GM21515 (cell line): ENCODE measurements at regions not wholly inside any gene's neighbourhood (a gene's known extent, or its start where the extent isn't known, plus 50 kb on each side); places are given as distances from the start of the nearest gene placed in this dataset.
"Not testable (repeated sequence)": the region's sequence is repeated elsewhere in the genome, so short reads cannot be mapped to it uniquely, and the experiment has no call there.

Experiments used
- ATAC-seq: cut with Tn5 transposase; IDR thresholded peaks from one replicate; pipeline ENCODE4 v1.9.1; 2021; ENCODE audit not compliant: unreplicated experiment

GRCh38 chr12:20105943-20106342, 262.4 kb upstream of the PDE3A start:
- no peak for ATAC-seq

- no peak for ATAC-seq
Observed at GRCh38 chr12:20109676-20110075, 258.7 kb upstream of the PDE3A start.

GRCh38 chr12:20115371-20115770, 253.0 kb upstream of the PDE3A start:
- ATAC-seq, result not testable (repeated sequence)

GRCh38 chr12:20119596-20120402, 248.5 kb upstream of the PDE3A start:
- ATAC-seq, result no peak

DNA sequence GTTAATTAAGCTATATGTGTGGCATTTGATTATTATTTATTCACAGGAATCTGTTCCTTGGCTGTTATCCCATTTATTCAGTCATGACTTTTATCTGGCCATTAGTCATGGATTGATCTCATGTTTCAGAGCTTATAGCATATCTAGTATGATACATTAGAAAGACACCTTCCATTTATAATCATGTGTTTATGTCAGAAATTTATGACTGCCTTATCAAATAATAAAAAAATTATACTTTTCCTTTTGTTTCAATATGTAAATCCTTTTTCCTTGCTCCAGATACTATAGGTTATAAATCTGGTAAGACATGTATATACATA, 248.0 kb upstream of the PDE3A start:
- ATAC-seq, result no peak

- ATAC-seq, result no peak
Observed at GRCh38 chr12:20122274-20122673, 246.1 kb upstream of the PDE3A start.

DNA sequence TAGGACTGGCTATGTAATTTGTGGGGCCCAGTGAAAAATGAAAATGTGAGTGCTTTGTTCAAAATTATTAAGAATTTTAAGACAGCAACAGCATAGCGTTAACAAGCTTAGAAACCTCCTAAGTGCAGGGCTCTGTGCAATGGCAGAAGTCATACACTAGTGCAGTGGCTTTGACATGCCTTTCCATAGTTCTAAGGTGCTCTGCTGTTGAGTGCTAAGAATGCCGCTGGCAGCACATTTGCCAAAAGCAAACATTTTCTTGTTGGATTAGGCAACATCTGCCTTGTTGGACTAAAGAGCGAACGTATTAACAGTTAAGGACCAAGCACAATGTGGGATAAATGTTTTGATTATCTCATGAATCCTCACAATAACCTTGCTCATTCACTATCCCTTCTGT, 244.9 kb upstream of the PDE3A start:
- no peak for ATAC-seq

DNA sequence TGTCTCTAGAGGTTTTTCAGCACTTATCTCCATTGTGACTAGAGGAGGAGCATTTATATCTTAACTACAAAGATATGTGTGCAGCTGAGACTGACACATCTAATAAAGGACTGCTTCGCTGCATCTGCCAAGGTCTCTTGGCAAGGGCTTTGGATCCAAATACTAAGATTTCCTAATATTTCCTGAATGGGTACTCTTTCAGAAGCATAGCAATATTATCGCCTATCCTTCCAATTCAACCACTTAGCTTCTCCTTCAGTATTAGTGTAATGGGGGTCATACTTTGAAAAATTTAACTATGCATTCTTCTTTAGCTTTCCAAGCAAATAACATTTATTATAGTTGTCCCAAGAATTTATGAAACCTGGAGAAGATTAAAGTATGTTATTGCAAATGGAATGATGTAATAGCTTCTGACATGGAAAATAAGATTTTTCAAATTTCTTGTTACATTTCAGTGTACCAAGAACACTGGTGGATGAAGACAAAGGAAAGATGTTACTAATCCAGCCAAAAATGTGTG, 243.0 kb upstream of the PDE3A start:
- no peak for ATAC-seq

DNA sequence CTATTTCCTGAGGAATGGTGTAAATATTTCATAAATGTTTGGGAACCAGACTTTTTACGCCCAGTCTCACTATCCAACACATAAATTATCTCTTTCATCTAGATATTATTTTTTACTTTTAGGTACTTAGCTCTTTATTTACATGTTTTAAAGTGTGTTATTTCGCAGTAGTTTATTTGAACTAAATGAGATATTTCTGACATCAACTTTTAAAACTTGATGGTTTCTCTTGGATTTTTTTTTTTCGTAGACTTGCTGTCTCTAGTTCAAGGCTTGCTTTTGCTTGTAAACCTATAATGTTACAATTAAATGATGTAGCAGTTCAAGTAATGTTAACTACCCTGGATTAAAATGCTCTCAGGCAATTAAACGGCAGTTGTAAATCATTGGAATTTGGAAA, 241.7 kb upstream of the PDE3A start:
- no peak for ATAC-seq

DNA sequence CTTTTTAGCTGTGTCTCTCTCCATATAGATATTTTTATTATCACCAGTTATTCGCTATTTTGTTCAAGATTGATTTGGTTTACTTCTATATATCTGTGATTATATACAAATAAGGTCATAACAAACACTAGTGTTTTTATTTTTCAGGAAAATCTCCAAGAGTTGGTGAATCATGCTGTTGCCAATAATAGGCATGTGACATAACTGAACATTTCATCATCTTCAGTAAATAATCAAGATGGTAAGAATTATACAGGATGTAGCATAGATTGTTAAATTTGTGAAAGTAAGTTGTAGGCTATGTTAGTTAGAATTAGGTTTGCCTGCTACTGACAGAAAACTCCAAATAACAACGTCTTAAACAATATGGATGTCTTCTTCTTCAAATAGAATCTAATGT, 240.9 kb upstream of the PDE3A start:
- ATAC-seq, result no peak

DNA sequence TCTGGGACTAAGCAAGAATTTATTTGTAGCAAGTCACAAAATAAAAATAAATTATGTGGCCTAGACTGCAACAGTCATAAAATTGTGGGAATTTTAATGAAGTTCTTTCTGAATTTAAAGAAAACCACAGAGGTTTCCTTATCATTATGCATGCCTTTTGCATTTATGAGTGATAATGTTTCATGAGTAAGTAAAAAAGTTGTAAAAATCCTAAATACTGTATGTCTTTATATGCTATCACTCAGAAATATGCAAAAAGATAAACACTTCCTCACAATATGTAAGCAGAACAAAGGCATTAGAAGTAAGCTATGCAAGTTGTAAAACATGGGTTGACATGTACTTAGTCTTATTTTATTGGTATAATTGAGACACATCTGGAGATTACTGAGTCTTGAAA, 239.4 kb upstream of the PDE3A start:
- ATAC-seq, result no peak

- ATAC-seq, result no peak
Observed at GRCh38 chr12:20132818-20133217, 235.5 kb upstream of the PDE3A start.

DNA sequence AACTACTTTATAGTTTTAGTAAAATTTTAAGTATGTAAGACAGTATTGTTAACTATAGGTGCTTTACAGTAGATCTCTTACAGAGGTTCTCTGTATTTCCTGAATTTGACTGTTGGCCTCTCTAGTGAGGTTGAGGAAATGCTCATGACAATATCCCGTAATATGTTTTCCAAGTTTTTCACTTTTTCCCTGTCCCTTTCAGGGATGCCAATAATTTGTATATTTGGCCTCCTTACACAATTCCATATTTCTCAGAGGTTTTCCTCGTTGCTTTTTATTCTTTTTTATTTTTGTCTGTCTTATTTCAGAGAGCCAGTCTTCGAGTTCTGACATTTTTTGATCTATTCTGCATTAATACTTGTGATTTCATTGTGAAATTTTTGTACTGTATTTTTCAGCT, 233.7 kb upstream of the PDE3A start:
- ATAC-seq, result no peak

GRCh38 chr12:20140751-20141150, 227.6 kb upstream of the PDE3A start:
- no peak for ATAC-seq

- no peak for ATAC-seq
Observed at GRCh38 chr12:20142316-20142715, 226.0 kb upstream of the PDE3A start.

DNA sequence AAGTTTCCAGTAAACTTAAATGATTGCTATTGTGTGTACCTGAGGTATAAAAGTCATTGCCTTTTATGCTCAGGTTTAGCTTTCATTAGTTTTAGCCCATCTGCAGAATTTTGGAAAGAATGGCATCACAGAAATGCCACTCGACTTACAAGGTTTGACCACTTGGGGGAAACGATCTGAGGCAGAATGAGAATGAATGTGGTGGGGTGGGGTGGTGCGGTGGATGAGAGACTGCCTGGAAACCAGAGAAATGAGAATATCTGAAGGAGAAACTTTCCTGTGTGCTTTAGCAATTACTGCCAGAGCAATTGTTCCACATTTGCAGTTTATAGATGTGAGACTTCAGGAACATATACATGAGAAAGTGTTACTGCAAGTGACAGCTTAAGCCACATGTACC, 225.4 kb upstream of the PDE3A start:
- no peak for ATAC-seq

GRCh38 chr12:20144341-20144740, 224.0 kb upstream of the PDE3A start:
- ATAC-seq, result no peak

DNA sequence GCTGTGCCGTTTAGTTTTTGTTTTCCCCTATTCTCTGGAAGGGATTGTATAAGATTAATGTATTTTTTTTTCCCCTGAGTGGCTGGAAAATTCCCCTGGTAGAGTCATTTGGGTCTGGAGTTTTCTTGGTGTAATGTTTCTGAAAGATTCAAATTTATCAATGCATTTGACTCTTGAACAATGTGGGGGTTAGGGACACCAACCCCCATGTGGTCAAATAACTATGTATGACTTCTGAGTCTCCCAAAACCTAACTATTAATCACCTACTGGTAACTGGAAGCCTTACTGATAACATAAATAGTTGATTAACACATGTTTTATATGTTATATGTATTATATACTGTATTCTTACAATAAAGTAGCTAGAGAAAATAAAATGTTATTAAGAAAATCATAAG, 220.1 kb upstream of the PDE3A start:
- ATAC-seq, result no peak

DNA sequence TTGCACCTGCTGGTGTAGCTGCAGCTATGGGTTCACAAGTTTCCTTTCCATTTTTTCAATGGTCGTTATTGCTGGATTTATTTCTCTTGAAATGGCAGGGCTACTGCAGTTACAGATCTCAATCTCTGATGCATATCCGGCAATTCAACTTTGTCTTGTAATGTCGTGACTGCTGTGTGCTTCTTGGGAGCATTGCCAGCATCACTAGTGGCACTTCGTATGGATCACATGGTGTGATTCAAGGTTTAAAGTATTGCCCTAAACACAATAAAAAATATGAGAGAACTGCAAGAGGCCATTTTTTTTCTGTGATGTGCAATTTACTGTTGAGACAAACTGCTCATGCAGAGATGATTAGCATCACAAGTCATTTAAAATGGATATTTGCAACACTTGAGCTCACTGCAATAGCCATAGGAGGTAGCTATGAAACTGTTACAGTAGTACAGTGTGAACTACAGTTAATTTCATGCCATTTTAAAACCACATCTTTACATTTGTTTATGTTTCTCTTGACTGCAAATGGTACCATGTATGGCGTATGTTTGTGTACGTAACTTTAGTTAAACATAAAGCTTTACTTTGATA, 217.4 kb upstream of the PDE3A start:
- ATAC-seq, result no peak

- ATAC-seq, result no peak
Observed at GRCh38 chr12:20154052-20154451, 214.3 kb upstream of the PDE3A start.

DNA sequence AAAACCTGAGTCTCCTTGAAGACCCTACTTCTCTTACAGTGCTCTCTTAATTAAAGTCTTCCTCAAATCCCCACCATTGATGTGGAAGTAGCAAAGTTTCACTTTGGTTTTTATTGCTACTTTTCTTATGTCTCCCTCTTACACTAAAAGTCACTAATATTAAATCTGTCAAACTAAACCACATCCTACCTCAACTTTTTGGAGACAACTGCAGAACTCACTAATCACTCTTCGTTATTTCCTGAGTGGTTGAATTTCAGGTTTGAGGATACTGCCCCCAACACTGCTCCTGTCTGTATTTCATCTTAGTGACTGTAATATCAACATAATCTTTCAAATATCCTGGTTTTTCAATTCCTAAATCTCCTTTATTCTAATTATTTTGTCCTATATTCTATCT, 213.0 kb upstream of the PDE3A start:
- no peak for ATAC-seq

GRCh38 chr12:20160899-20161298, 207.4 kb upstream of the PDE3A start:
- ATAC-seq, result not testable (repeated sequence)
